Activated CD8-positive, alpha-beta T cell treated with anti-CD3 and anti-CD28 coated beads for 36 hours (primary cell): ENCODE measurements at regions not wholly inside any gene's neighbourhood (a gene's known extent, or its start where the extent isn't known, plus 50 kb on each side); places are given as distances from the start of the nearest gene placed in this dataset.

Experiments
- ATAC-seq: fragments of 200-7000 bp; cut with Tn5 transposase; one replicate; pipeline ENCODE4 v1.10.0; 2021; ENCODE audit warnings: mild to moderate bottlenecking, moderate library complexity
- CTCF ChIA-PET: fragments of 350-600 bp; sonication (Branson Sonifier 250); formaldehyde crosslinking; loops from one replicate; lab custom pipeline; 2021; ENCODE audit warnings: antibody characterized with exemption; lab: Charles Lee
- POLR2A ChIA-PET: fragments of 350-600 bp; sonication (Branson Sonifier 250); formaldehyde crosslinking; loops from one replicate; lab custom pipeline; 2021; ENCODE audit warnings: antibody characterized with exemption; lab: Charles Lee
- DNase-seq: peaks from one replicate; pipeline ENCODE4 v3.0.0-alpha.2; 2020
- H3K27ac Mint-ChIP-seq: one replicate; pipeline ENCODE4 v1.8.0; 2021; ENCODE audit warnings: mild to moderate bottlenecking, mixed read lengths
- H3K27me3 Mint-ChIP-seq: one replicate; pipeline ENCODE4 v1.8.0; 2021; ENCODE audit warnings: mixed read lengths
- H3K36me3 Mint-ChIP-seq: one replicate; pipeline ENCODE4 v1.8.0; 2021; ENCODE audit warnings: low read depth, mixed read lengths
- H3K4me1 Mint-ChIP-seq: one replicate; pipeline ENCODE4 v1.8.0; 2021; ENCODE audit warnings: low read depth, mixed read lengths
- H3K4me3 Mint-ChIP-seq: one replicate; pipeline ENCODE4 v1.8.0; 2021; ENCODE audit warnings: mild to moderate bottlenecking, moderate library complexity, mixed read lengths
- H3K9me3 Mint-ChIP-seq: one replicate; pipeline ENCODE4 v1.8.0; 2021; ENCODE audit warnings: mixed read lengths
- CTCF ChIP-seq: fragments of 200-600 bp; IDR thresholded peaks from one replicate; pipeline ENCODE4 v1.8.0; 2022; ENCODE audit warnings: antibody characterized with exemption, mild to moderate bottlenecking
- intact Hi-C: fragments of 100-400 bp; cut with micrococcal nuclease; formaldehyde crosslinking; loops from one replicate; pipeline ENCODE4 v1.10.0; 2022

- CTCF ChIA-PET, result no interaction called here
- no peak for TF ChIP-seq CTCF
- Mint-ChIP-seq H3K4me3 (no peak overlapping the region), H3K9me3 (no peaks in the 10 kb centered on the region), H3K27me3 (no peaks in the 10 kb centered on the region), H3K4me1 (no peaks in the 10 kb centered on the region), H3K36me3 (no peaks in the 10 kb centered on the region), H3K27ac (no peak overlapping the region)
- ATAC-seq, result no peak
- POLR2A ChIA-PET, result no interaction called here
- intact Hi-C loops, result no loop called here
- DNase-seq, result no peak
Measured at GRCh38 chr3:55294557-55294956, 192.5 kb downstream of the WNT5A start.

GRCh38 chr3:55292360-55292759 is 194.7 kb downstream of the WNT5A start:
- Mint-ChIP-seq H3K36me3 (no peaks in the 10 kb centered on the region), H3K4me1 (no peaks in the 10 kb centered on the region), H3K27ac (no peak overlapping the region), H3K27me3 (no peaks in the 10 kb centered on the region), H3K9me3 (no peaks in the 10 kb centered on the region), H3K4me3 (no peak overlapping the region)
- ChIA-PET POLR2A (no interaction called here), CTCF (no interaction called here)
- DNase-seq, result no peak
- no peak for ATAC-seq
- TF ChIP-seq CTCF, result no peak
- intact Hi-C loops, result no loop called here

GRCh38 chr3:55288657-55289056 is 198.4 kb downstream of the WNT5A start:
- intact Hi-C loops, result no loop called here
- no peak for ATAC-seq
- no peak for DNase-seq
- CTCF ChIA-PET, result no interaction called here
- TF ChIP-seq CTCF, result no peak
- H3K36me3 Mint-ChIP-seq, result no peaks in the 10 kb centered on the region
- no peak overlapping the region for H3K27ac Mint-ChIP-seq
- H3K27me3 Mint-ChIP-seq, result no peaks in the 10 kb centered on the region
- no peak overlapping the region for H3K4me3 Mint-ChIP-seq
- no peaks in the 10 kb centered on the region for H3K4me1 Mint-ChIP-seq
- no peaks in the 10 kb centered on the region for H3K9me3 Mint-ChIP-seq
- POLR2A ChIA-PET, result no interaction called here

- Mint-ChIP-seq H3K4me3 (no peak overlapping the region), H3K9me3 (no peaks in the 10 kb centered on the region), H3K27ac (no peak overlapping the region), H3K4me1 (no peaks in the 10 kb centered on the region), H3K27me3 (no peaks in the 10 kb centered on the region), H3K36me3 (no peaks in the 10 kb centered on the region)
- intact Hi-C loops, result no loop called here
- ChIA-PET POLR2A (no interaction called here), CTCF (no interaction called here)
- DNase-seq (no peak), ATAC-seq (no peak)
- no peak for TF ChIP-seq CTCF
Measured at GRCh38 chr3:55286693-55287092, 200.4 kb downstream of the WNT5A start.

GRCh38 chr3:55285156-55285555 is 201.9 kb downstream of the WNT5A start:
- DNase-seq (no peak), ATAC-seq (no peak)
- Mint-ChIP-seq H3K4me3 (no peak overlapping the region), H3K27ac (no peak overlapping the region), H3K27me3 (no peaks in the 10 kb centered on the region), H3K4me1 (no peaks in the 10 kb centered on the region), H3K36me3 (no peaks in the 10 kb centered on the region), H3K9me3 (no peaks in the 10 kb centered on the region)
- ChIA-PET POLR2A (no interaction called here), CTCF (no interaction called here)
- no peak for TF ChIP-seq CTCF
- intact Hi-C loops, result no loop called here
